ENCODE measurements at regions not wholly inside any gene's neighbourhood (a gene's known extent, or its start where the extent isn't known, plus 50 kb on each side); places are given as distances from the start of the nearest gene placed in this dataset.
"Not testable (repeated sequence)": the region's sequence is repeated elsewhere in the genome, so short reads cannot be mapped to it uniquely, and the experiment has no call there.

GRCh38 chr5:82886911-82887310, 190.3 kb downstream of the TMEM167A start:
- DNase-seq: no peak

GRCh38 chr5:82885627-82886389, 191.4 kb downstream of the TMEM167A start:
- no peak for DNase-seq

GRCh38 chr5:82884821-82885471, 192.2 kb downstream of the TMEM167A start:
- DNase-seq: no peak

- DNase-seq: no peak
Measured at GRCh38 chr5:82882316-82882715, 194.9 kb downstream of the TMEM167A start.

- no peak for DNase-seq
Measured at GRCh38 chr5:82881571-82882174, 195.5 kb downstream of the TMEM167A start.

- DNase-seq: no peak
Measured at GRCh38 chr5:82879089-82879488, 198.1 kb downstream of the TMEM167A start.

- no peak for DNase-seq
Measured at GRCh38 chr5:82873452-82873851, 203.7 kb downstream of the TMEM167A start.

- not testable (repeated sequence) for DNase-seq
Measured at GRCh38 chr5:82872321-82873288, 204.6 kb downstream of the TMEM167A start.

GRCh38 chr5:82865625-82866024, 211.6 kb downstream of the TMEM167A start:
- no peak for DNase-seq

GRCh38 chr5:82863266-82863665, 213.9 kb downstream of the TMEM167A start:
- no peak for DNase-seq

- DNase-seq: no peak
Measured at GRCh38 chr5:82862711-82863110, 214.5 kb downstream of the TMEM167A start.

- no peak for DNase-seq
Measured at GRCh38 chr5:82862261-82862660, 214.9 kb downstream of the TMEM167A start.

- no peak for DNase-seq
Measured at GRCh38 chr5:82861701-82862100, 215.5 kb downstream of the TMEM167A start.

- DNase-seq: no peak
Measured at GRCh38 chr5:82859451-82860140, 217.6 kb downstream of the TMEM167A start.

GRCh38 chr5:82858151-82859025, 218.8 kb downstream of the TMEM167A start:
- DNase-seq: no peak

- DNase-seq: no peak
Measured at GRCh38 chr5:82855893-82856550, 221.2 kb downstream of the TMEM167A start.

- DNase-seq: no peak
Measured at GRCh38 chr5:82854956-82855355, 222.2 kb downstream of the TMEM167A start.

GRCh38 chr5:82851471-82851870, 225.7 kb downstream of the TMEM167A start:
- no peak for DNase-seq

GRCh38 chr5:82850393-82850792, 226.8 kb downstream of the TMEM167A start:
- no peak for DNase-seq

GRCh38 chr5:82849885-82850284, 227.3 kb downstream of the TMEM167A start:
- DNase-seq: no peak

GRCh38 chr5:82847562-82847961, 229.6 kb downstream of the TMEM167A start:
- DNase-seq: no peak

Data from activated CD8-positive, alpha-beta memory T cell treated with anti-CD3 and anti-CD28 coated beads, Interleukin-2, amount 50 U/mL, for 4 hours (primary cell).